LNCAP (cell line): ENCODE measurements at regions not wholly inside any gene's neighbourhood (a gene's known extent, or its start where the extent isn't known, plus 50 kb on each side); places are given as distances from the start of the nearest gene placed in this dataset.

Source experiments
- TF ChIP-seq, protein P1 (sequence below): fragments of 450-650 bp; IDR thresholded peaks from 2 replicates; pipeline ENCODE4 v1.5.1; 2017; ENCODE audit warnings: mild to moderate bottlenecking

DNA sequence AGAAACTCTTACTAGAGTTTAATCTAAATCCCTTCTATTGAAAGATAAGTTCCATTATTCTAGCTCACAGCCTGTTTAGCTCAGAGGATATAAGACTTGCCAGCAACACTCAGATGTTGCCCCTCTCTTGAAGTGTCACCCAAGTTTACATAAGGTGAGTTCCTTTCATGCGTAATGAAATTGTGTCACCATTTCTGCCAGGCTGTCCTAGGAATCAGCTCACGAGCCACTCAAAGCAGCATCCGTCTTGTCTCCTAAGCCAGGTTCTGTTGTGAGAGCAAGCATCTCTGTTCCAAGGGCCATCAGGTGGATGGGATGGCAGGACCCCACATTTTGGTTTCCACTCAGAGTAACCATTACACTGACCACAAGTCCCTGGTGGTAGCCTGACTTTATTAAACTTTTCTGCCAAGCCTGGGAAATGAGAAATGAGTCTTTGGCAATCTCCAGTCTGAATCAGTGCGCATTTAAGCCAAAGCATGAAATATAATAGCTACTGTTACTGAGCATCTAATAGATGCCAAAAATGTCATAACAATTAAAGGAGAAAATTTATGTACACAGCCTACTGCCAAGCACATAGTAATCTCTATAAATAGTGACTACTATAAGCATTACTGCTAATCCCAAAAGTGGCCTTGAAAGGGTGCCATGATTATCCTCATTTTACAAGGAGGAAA is 179.6 kb upstream of the MIR17HG start:
- TF ChIP-seq, protein P1, sequence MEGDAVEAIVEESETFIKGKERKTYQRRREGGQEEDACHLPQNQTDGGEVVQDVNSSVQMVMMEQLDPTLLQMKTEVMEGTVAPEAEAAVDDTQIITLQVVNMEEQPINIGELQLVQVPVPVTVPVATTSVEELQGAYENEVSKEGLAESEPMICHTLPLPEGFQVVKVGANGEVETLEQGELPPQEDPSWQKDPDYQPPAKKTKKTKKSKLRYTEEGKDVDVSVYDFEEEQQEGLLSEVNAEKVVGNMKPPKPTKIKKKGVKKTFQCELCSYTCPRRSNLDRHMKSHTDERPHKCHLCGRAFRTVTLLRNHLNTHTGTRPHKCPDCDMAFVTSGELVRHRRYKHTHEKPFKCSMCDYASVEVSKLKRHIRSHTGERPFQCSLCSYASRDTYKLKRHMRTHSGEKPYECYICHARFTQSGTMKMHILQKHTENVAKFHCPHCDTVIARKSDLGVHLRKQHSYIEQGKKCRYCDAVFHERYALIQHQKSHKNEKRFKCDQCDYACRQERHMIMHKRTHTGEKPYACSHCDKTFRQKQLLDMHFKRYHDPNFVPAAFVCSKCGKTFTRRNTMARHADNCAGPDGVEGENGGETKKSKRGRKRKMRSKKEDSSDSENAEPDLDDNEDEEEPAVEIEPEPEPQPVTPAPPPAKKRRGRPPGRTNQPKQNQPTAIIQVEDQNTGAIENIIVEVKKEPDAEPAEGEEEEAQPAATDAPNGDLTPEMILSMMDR = no peak

DNA sequence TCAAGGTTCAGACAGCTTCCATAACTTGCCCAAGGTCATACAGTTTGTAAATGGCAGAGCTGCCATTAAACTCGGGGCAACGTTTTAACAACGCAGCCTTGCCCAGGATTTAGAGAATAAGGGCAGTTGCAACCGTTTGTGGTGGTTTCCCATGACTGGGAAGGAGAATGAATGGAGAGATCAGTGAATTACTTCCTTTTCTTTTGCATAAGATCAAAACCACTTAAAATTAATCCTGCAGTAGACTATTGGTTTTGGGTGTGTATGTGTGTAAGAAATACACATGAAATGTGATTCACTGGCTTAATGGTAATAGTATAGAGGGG is 179.1 kb upstream of the MIR17HG start:
- TF ChIP-seq, protein P1 = no peak

DNA sequence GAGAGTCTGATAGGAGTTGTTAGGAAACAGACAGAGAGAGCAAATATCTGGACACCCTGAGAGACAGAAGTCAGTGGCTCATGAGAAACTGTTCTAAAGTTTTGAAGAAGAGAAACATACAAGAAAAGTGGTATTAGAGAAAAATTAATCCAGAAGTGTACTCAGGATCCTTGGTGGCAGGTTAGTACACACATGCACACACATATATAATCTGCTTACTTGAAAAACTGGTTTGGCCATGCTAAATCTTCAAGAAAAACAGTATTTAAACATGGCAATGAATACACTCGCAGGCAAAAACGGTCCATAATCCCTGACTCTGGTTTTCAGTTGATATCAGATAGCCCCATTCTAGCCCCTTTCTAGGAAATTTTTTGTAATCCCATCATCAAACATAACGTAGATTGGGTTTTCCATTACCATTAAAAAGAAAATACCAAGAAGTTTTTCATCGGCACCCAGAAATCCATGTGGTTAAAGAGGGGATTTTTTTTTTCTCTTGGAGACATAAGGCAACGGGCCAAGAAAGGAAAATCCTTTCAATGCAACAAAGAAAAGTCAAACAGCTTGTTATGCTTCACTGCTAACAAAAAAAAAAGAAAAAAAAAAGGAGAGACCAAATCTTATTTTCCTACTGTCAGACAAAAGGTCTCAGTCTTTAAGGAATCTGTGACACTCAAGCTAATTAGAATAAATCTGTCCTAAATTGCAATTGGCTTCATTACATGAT is 178.0 kb upstream of the MIR17HG start:
- TF ChIP-seq, protein P1 = no peak

- TF ChIP-seq, protein P1 = no peak
Measured at GRCh38 chr13:91172160-91172559, 175.3 kb upstream of the MIR17HG start.

- TF ChIP-seq, protein P1 = no peak
Measured at GRCh38 chr13:91174886-91175501, 172.5 kb upstream of the MIR17HG start.

DNA sequence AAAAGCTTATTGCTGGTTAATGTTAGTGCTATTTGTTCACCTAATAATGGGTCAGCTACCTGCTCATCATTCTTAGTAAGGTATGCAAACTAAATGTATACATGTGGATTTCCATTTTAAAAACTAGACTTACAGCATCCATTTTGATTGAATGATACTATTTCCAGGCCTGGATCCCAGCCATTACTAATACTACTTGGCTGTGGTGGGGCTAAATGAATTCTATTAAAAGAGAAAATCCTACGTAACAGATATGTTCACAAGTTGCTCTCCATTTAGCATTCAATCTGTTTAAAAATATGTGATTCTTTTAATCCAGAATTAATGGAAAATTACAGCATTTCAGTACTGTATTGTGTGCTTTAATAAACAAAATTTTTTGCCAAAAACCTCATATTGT is 169.4 kb upstream of the MIR17HG start:
- TF ChIP-seq, protein P1 = no peak

GRCh38 chr13:91181892-91182291 is 165.6 kb upstream of the MIR17HG start:
- TF ChIP-seq, protein P1 = no peak
